ENCODE measurements at regions not wholly inside any gene's neighbourhood (a gene's known extent, or its start where the extent isn't known, plus 50 kb on each side); places are given as distances from the start of the nearest gene placed in this dataset.

- H3K9ac ChIP-seq (ENCODE audit: low read depth, low read length): no peak overlapping the region
- no peaks in the 10 kb centered on the region for H3K36me3 ChIP-seq (ENCODE audit: insufficient read depth, low read length)
- H3K4me1 ChIP-seq (ENCODE audit: insufficient read depth, low read length): no peaks in the 10 kb centered on the region
- H3K9me3 ChIP-seq (ENCODE audit: control insufficient read depth, insufficient read depth, low read length): no peaks in the 10 kb centered on the region
These were observed 632.8 kb downstream of the HACE1 start for GRCh38 chr6:104226790-104227446.

DNA sequence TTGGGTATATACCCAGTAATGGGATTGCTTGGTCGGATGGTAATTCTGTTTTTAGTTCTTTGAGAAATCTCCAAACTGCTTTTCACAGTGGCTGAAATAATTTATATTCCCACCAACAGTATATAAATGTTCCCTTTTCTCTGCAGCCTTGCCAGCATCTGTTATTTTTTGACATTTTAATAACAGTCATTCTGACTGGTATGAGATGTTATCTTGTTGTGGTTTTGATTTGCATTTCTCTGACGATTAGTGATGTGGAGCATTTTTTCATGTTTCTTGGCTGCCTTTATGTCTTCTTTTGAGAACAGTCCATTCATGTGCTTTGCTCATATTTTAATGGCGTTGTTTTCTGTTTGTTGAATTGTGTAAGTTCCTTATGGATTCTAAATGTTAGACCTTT, 641.6 kb downstream of the HACE1 start:
- Histone ChIP-seq H3K9ac (ENCODE audit: low read depth, low read length) (no peak overlapping the region), H3K36me3 (ENCODE audit: insufficient read depth, low read length) (no peaks in the 10 kb centered on the region), H3K4me1 (ENCODE audit: insufficient read depth, low read length) (no peaks in the 10 kb centered on the region), H3K9me3 (ENCODE audit: control insufficient read depth, insufficient read depth, low read length) (no peaks in the 10 kb centered on the region)

GRCh38 chr6:104214901-104215300, 644.8 kb downstream of the HACE1 start:
- Histone ChIP-seq H3K9me3 (ENCODE audit: control insufficient read depth, insufficient read depth, low read length) (no peaks in the 10 kb centered on the region), H3K9ac (ENCODE audit: low read depth, low read length) (no peak overlapping the region), H3K36me3 (ENCODE audit: insufficient read depth, low read length) (no peaks in the 10 kb centered on the region), H3K4me1 (ENCODE audit: insufficient read depth, low read length) (no peaks in the 10 kb centered on the region)

DNA sequence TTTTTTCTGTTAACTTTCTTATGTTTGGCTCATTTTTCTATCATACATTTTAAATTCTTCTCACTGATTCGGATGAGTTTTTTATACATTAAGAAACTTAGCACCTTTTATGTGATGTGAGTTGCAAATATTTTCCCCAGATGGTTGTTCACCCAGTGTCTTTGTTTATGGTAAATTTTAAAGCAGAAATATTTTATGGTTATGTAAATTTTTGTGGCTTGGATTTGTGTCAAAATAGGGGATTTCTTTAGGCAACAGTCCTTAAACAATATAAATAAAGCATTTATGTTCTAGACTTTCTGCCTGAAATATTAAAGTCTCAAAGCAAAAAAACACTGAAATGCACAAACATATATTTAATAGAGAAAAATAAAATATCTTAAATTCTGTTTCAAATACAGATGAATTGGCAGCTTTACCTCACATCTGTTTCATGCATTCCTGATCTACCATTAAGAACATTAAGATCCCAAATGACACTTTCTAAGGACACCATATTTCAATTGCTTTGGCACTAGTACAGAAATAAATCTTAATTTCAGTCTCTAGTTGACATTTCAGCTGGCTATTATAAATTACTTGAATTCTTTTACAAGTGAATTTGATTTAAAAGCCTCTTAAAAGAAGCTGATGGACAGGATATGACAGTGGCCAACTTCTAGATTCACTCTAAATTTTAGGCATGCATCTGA, 646.6 kb downstream of the HACE1 start:
- H3K36me3 ChIP-seq (ENCODE audit: insufficient read depth, low read length): no peaks in the 10 kb centered on the region
- no peaks in the 10 kb centered on the region for H3K9me3 ChIP-seq (ENCODE audit: control insufficient read depth, insufficient read depth, low read length)
- no peaks in the 10 kb centered on the region for H3K4me1 ChIP-seq (ENCODE audit: insufficient read depth, low read length)
- H3K9ac ChIP-seq (ENCODE audit: low read depth, low read length): no peak overlapping the region

- Histone ChIP-seq H3K9me3 (ENCODE audit: control insufficient read depth, insufficient read depth, low read length) (no peaks in the 10 kb centered on the region), H3K4me1 (ENCODE audit: insufficient read depth, low read length) (no peaks in the 10 kb centered on the region), H3K36me3 (ENCODE audit: insufficient read depth, low read length) (no peaks in the 10 kb centered on the region), H3K9ac (ENCODE audit: low read depth, low read length) (no peak overlapping the region)
These were observed 652.1 kb downstream of the HACE1 start for GRCh38 chr6:104207635-104208034.

- Histone ChIP-seq H3K9ac (ENCODE audit: low read depth, low read length) (no peak overlapping the region), H3K36me3 (ENCODE audit: insufficient read depth, low read length) (no peaks in the 10 kb centered on the region), H3K9me3 (ENCODE audit: control insufficient read depth, insufficient read depth, low read length) (peaks cover 2% of the 10 kb centered on the region; the same call in 1 of the 2 replicates), H3K4me1 (ENCODE audit: insufficient read depth, low read length) (no peaks in the 10 kb centered on the region)
These were observed 658.2 kb downstream of the HACE1 start for GRCh38 chr6:104201557-104201956.

GRCh38 chr6:104187616-104188015, 672.1 kb downstream of the HACE1 start:
- Histone ChIP-seq H3K4me1 (ENCODE audit: insufficient read depth, low read length) (peaks cover 6% of the 10 kb centered on the region), H3K36me3 (ENCODE audit: insufficient read depth, low read length) (no peaks in the 10 kb centered on the region), H3K9ac (ENCODE audit: low read depth, low read length) (no peak overlapping the region), H3K9me3 (ENCODE audit: control insufficient read depth, insufficient read depth, low read length) (no peaks in the 10 kb centered on the region; the same call in 1 of the 2 replicates)

GRCh38 chr6:104186831-104187230, 672.9 kb downstream of the HACE1 start:
- no peaks in the 10 kb centered on the region for H3K36me3 ChIP-seq (ENCODE audit: insufficient read depth, low read length)
- H3K9ac ChIP-seq (ENCODE audit: low read depth, low read length): no peak overlapping the region
- peaks cover 6% of the 10 kb centered on the region for H3K4me1 ChIP-seq (ENCODE audit: insufficient read depth, low read length)
- H3K9me3 ChIP-seq (ENCODE audit: control insufficient read depth, insufficient read depth, low read length): no peaks in the 10 kb centered on the region; the same call in 1 of the 2 replicates

DNA sequence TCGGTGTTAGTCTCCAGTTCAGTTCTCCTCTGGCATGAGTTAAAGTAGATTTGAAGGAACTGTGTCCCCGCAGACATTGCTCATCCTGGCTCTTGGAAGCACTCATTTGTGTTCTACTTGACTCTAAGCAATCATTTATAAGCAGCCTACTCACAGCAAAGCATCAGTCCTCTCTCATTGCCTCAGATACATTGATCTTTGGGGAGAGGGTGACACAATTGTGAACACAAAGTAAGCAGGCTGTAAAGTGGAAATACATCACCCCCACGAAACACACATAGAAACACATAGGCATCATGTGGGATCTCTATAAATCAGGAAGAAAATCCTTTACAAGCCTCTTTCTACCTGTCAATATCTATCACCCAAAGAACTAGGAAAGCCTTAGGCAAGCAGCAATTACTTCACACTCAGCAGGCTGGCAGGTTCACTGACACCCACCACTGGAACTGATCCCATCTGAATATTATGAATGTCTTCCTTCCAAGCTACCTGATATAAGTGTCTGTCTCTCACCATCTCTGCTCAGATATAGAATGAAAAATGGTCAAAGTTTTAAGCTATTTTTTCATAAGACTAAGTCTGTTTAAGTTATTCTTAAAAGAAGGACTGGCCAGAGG, 675.8 kb downstream of the HACE1 start:
- Histone ChIP-seq H3K36me3 (ENCODE audit: insufficient read depth, low read length) (no peaks in the 10 kb centered on the region), H3K4me1 (ENCODE audit: insufficient read depth, low read length) (peaks cover 6% of the 10 kb centered on the region), H3K9me3 (ENCODE audit: control insufficient read depth, insufficient read depth, low read length) (no peaks in the 10 kb centered on the region; the same call in 1 of the 2 replicates), H3K9ac (ENCODE audit: low read depth, low read length) (no peak overlapping the region)

DNA sequence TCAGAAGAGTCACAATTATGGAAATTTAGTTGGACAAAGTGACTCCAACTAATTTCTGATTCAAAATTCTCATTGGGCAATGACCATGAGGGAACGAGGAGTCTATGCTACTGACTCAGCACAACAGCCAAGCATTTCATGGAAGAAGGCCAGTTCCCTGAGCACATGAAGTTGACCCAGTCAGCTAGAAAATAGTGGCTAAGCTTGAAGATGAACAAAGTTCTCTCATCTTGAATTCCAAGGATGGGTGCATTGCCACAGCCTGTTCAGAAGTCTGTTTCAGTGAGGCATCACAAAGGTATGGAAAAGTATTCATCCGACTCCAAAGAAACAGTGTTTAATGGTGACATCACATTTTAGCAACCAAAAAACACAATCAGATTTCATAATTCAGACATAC, 676.9 kb downstream of the HACE1 start:
- Histone ChIP-seq H3K4me1 (ENCODE audit: insufficient read depth, low read length) (peaks cover under 1% of the 10 kb centered on the region), H3K36me3 (ENCODE audit: insufficient read depth, low read length) (no peaks in the 10 kb centered on the region), H3K9me3 (ENCODE audit: control insufficient read depth, insufficient read depth, low read length) (no peaks in the 10 kb centered on the region; the same call in 1 of the 2 replicates), H3K9ac (ENCODE audit: low read depth, low read length) (no peak overlapping the region)

GRCh38 chr6:104173668-104174067, 686.1 kb downstream of the HACE1 start:
- H3K9ac ChIP-seq (ENCODE audit: low read depth, low read length): no peak overlapping the region
- H3K4me1 ChIP-seq (ENCODE audit: insufficient read depth, low read length): no peaks in the 10 kb centered on the region
- H3K36me3 ChIP-seq (ENCODE audit: insufficient read depth, low read length): no peaks in the 10 kb centered on the region
- no peaks in the 10 kb centered on the region for H3K9me3 ChIP-seq (ENCODE audit: control insufficient read depth, insufficient read depth, low read length)

- H3K4me1 ChIP-seq (ENCODE audit: insufficient read depth, low read length): no peaks in the 10 kb centered on the region
- no peak overlapping the region for H3K9ac ChIP-seq (ENCODE audit: low read depth, low read length)
- no peaks in the 10 kb centered on the region for H3K36me3 ChIP-seq (ENCODE audit: insufficient read depth, low read length)
- H3K9me3 ChIP-seq (ENCODE audit: control insufficient read depth, insufficient read depth, low read length): no peaks in the 10 kb centered on the region
These were observed 689.3 kb downstream of the HACE1 start for GRCh38 chr6:104170401-104170800.

GRCh38 chr6:104166055-104166668, 693.6 kb downstream of the HACE1 start:
- Histone ChIP-seq H3K9ac (ENCODE audit: low read depth, low read length) (no peak overlapping the region), H3K9me3 (ENCODE audit: control insufficient read depth, insufficient read depth, low read length) (no peaks in the 10 kb centered on the region), H3K36me3 (ENCODE audit: insufficient read depth, low read length) (no peaks in the 10 kb centered on the region), H3K4me1 (ENCODE audit: insufficient read depth, low read length) (peaks cover 5% of the 10 kb centered on the region; the same call in 1 of the 2 replicates)

GRCh38 chr6:104162036-104162669, 697.6 kb downstream of the HACE1 start:
- Histone ChIP-seq H3K36me3 (ENCODE audit: insufficient read depth, low read length) (no peaks in the 10 kb centered on the region), H3K9ac (ENCODE audit: low read depth, low read length) (no peak overlapping the region), H3K9me3 (ENCODE audit: control insufficient read depth, insufficient read depth, low read length) (no peaks in the 10 kb centered on the region), H3K4me1 (ENCODE audit: insufficient read depth, low read length) (peaks cover 5% of the 10 kb centered on the region; the same call in 1 of the 2 replicates)
